ENCODE measurements at regions not wholly inside any gene's neighbourhood (a gene's known extent, or its start where the extent isn't known, plus 50 kb on each side); places are given as distances from the start of the nearest gene placed in this dataset.

- TF ChIP-seq ZBTB33 (IDR thresholded peaks at IDR 0.05; ENCODE audit: extremely low read depth, insufficient replicate concordance, low read length) (no peak), EZH2phosphoT487 (IDR thresholded peaks at IDR 0.05; ENCODE audit: borderline replicate concordance) (no peak), POLR2AphosphoS5 (IDR thresholded peaks at IDR 0.05; ENCODE audit: low read depth, low read length) (no peak), CTCF (IDR thresholded peaks at IDR 0.05 in 2 of 3, conservative IDR thresholded peaks at IDR 0.05 in 1 of 3; ENCODE audit: borderline replicate concordance in 1 of 3, insufficient read depth in 1 of 3, low read depth in 2 of 3, low read length in 2 of 3) (no peak), CEBPB (IDR thresholded peaks at IDR 0.05; ENCODE audit: low read depth) (no peak), POLR2A (IDR thresholded peaks at IDR 0.05; ENCODE audit: borderline replicate concordance, extremely low read depth, insufficient read depth, insufficient read length) (no peak), EZH2 (IDR thresholded peaks at IDR 0.05) (no peak), ELF1 (IDR thresholded peaks at IDR 0.05; ENCODE audit: borderline replicate concordance, low read depth) (no peak), SRF (IDR thresholded peaks at IDR 0.05; ENCODE audit: low read depth) (no peak), YY1 (IDR thresholded peaks at IDR 0.05; ENCODE audit: extremely low read depth, insufficient replicate concordance, low read depth, low read length) (no peak), ZNF274 (IDR thresholded peaks at IDR 0.05; ENCODE audit: low read depth, low read length) (no peak)
Measured at GRCh38 chr20:19098806-19099578, 113.5 kb upstream of the SLC24A3 start.
